ENCODE measurements at regions not wholly inside any gene's neighbourhood (a gene's known extent, or its start where the extent isn't known, plus 50 kb on each side); places are given as distances from the start of the nearest gene placed in this dataset.

DNA sequence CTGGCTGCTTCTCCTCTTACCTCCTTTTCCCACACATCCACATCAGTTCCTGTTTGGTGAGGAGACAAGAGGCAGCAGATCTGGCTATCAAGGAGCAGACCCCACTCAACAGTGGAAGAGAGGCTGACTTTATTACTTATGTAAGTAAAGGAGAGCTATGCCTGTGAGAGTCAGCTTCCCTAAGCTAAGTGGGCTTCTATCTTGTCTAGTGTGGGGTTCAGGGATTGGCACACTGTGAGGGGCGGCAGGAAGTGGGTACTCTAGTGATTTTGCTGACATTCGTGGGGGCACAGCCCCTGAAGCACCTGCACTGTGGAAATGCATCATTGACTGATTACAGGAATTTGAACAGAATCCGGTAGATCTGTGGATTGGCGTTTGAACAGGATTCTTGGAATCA is 163.5 kb upstream of the IRX1 start:
- POLR2A ChIA-PET: no interaction called here
- Mint-ChIP-seq H3K27ac (no peak overlapping the region), H3K36me3 (no peaks in the 10 kb centered on the region), H3K4me3 (no peak overlapping the region), H3K9me3 (peaks cover 3% of the 10 kb centered on the region), H3K4me1 (0 out of 2 replicates have a peak, but pooled peaks cover 3% of the 10 kb centered on the region), H3K27me3 (ENCODE audit: low read depth) (no peaks in the 10 kb centered on the region; the same call in 1 of the 2 replicates)
- CTCF ChIA-PET: no interaction called here
- ATAC-seq: no peak
- no peak for DNase-seq (ENCODE audit: low spot score)
- no peak for TF ChIP-seq SP1 (CRISPR knock-in tag; conservative IDR thresholded peaks at IDR 0.05)
- TF ChIP-seq CBFB (CRISPR knock-in tag; IDR thresholded peaks at IDR 0.05; ENCODE audit: low read depth): no peak
- TF ChIP-seq, protein P1, sequence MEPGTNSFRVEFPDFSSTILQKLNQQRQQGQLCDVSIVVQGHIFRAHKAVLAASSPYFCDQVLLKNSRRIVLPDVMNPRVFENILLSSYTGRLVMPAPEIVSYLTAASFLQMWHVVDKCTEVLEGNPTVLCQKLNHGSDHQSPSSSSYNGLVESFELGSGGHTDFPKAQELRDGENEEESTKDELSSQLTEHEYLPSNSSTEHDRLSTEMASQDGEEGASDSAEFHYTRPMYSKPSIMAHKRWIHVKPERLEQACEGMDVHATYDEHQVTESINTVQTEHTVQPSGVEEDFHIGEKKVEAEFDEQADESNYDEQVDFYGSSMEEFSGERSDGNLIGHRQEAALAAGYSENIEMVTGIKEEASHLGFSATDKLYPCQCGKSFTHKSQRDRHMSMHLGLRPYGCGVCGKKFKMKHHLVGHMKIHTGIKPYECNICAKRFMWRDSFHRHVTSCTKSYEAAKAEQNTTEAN (CRISPR knock-in tag; IDR thresholded peaks at IDR 0.05): no peak
- no peak for TF ChIP-seq OVOL2 (CRISPR knock-in tag; IDR thresholded peaks at IDR 0.05; ENCODE audit: borderline replicate concordance)
- no peak for TF ChIP-seq SOX15 (CRISPR knock-in tag; IDR thresholded peaks at IDR 0.05)
- TF ChIP-seq ZBTB21 (CRISPR knock-in tag; IDR thresholded peaks at IDR 0.05; ENCODE audit: borderline replicate concordance): no peak
- TF ChIP-seq NFATC4 (CRISPR knock-in tag; IDR thresholded peaks at IDR 0.05): no peak
- TF ChIP-seq, protein P2, sequence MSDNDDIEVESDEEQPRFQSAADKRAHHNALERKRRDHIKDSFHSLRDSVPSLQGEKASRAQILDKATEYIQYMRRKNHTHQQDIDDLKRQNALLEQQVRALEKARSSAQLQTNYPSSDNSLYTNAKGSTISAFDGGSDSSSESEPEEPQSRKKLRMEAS (CRISPR knock-in tag; IDR thresholded peaks at IDR 0.05): no peak
- TF ChIP-seq TEAD1 (CRISPR knock-in tag; IDR thresholded peaks at IDR 0.05): no peak
- TF ChIP-seq IRF2 (CRISPR knock-in tag; IDR thresholded peaks at IDR 0.05; ENCODE audit: borderline replicate concordance, low read depth): no peak
- TF ChIP-seq, protein P3, sequence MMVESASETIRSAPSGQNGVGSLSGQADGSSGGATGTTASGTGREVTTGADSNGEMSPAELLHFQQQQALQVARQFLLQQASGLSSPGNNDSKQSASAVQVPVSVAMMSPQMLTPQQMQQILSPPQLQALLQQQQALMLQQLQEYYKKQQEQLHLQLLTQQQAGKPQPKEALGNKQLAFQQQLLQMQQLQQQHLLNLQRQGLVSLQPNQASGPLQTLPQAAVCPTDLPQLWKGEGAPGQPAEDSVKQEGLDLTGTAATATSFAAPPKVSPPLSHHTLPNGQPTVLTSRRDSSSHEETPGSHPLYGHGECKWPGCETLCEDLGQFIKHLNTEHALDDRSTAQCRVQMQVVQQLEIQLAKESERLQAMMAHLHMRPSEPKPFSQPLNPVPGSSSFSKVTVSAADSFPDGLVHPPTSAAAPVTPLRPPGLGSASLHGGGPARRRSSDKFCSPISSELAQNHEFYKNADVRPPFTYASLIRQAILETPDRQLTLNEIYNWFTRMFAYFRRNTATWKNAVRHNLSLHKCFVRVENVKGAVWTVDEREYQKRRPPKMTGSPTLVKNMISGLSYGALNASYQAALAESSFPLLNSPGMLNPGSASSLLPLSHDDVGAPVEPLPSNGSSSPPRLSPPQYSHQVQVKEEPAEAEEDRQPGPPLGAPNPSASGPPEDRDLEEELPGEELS (CRISPR knock-in tag; IDR thresholded peaks at IDR 0.05): no peak

DNA sequence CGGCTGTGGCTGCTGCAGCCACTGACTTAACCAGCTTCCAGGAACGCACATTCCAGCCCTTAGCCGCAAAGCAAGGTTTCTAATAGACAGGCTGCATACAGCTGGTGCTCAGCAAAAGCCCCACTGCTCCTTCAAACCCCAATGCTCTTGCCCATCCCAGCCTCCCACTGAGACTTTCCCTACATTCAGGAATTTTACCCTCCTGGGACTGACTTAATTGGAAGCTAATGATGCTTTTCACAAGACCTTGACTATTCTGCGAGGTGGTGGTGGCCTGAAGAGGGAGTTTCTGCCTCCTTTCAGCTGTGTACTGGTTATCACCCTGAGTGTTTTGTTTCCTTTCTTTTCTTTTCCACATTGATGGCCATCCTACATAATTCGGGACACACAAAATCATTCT is 164.9 kb upstream of the IRX1 start:
- CTCF ChIA-PET: interaction anchor here (1.4 to 1.8 kb wide), 2 partner anchors 13 to 233 kb away, joined by 3 to 5 read pairs; no protein-coding TSS in a partner anchor
- H3K36me3 Mint-ChIP-seq: no peaks in the 10 kb centered on the region
- no peak overlapping the region for H3K4me3 Mint-ChIP-seq
- no peaks in the 10 kb centered on the region; the same call in 1 of the 2 replicates for H3K27me3 Mint-ChIP-seq (ENCODE audit: low read depth)
- TF ChIP-seq MYBL2 (CRISPR knock-in tag; IDR thresholded peaks at IDR 0.05): no peak
- TF ChIP-seq, protein P4, sequence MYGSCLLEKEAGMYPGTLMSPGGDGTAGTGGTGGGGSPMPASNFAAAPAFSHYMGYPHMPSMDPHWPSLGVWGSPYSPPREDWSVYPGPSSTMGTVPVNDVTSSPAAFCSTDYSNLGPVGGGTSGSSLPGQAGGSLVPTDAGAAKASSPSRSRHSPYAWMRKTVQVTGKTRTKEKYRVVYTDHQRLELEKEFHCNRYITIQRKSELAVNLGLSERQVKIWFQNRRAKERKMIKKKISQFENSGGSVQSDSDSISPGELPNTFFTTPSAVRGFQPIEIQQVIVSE (CRISPR knock-in tag; IDR thresholded peaks at IDR 0.05; ENCODE audit: borderline replicate concordance): no peak
- TF ChIP-seq, protein P5, sequence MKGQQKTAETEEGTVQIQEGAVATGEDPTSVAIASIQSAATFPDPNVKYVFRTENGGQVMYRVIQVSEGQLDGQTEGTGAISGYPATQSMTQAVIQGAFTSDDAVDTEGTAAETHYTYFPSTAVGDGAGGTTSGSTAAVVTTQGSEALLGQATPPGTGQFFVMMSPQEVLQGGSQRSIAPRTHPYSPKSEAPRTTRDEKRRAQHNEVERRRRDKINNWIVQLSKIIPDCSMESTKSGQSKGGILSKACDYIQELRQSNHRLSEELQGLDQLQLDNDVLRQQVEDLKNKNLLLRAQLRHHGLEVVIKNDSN (CRISPR knock-in tag; IDR thresholded peaks at IDR 0.05): no peak
- ATAC-seq: no peak
- POLR2A ChIA-PET: interaction anchor here (0.7 to 1.1 kb wide), 2 partner anchors 49 to 285 kb away, joined by 3 read pairs; no protein-coding TSS in a partner anchor
- H3K9me3 Mint-ChIP-seq: no peaks in the 10 kb centered on the region
- H3K4me1 Mint-ChIP-seq: 0 out of 2 replicates have a peak, but pooled peaks cover 3% of the 10 kb centered on the region
- no peak for DNase-seq (ENCODE audit: low spot score)
- no peak overlapping the region for H3K27ac Mint-ChIP-seq

DNA sequence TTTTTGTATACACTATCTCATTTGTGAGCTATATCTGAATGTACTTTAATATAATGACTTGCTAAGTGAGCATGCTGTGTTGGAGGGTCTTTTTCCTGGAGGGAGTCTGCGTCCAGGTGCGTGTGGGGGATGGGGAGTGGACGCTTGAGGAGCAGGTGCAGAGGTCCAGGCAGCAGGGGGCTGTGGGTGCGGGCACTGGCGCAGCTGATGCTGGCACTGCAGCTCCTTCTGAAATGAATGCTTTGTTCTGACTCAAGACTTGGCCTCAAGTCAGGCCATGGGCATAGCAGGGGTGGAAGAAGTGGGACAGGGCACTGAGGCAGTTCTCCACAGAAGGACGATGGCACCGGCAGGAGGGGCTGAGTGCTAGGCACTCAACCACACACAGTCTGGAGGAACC is 165.7 kb upstream of the IRX1 start:
- 0 out of 2 replicates have a peak, but pooled peaks cover 3% of the 10 kb centered on the region for H3K4me1 Mint-ChIP-seq
- DNase-seq (ENCODE audit: low spot score): no peak
- POLR2A ChIA-PET: interaction anchor here (1.1 kb wide), 1 partner anchor 285 kb away, joined by 3 read pairs; no protein-coding TSS in a partner anchor
- no peak overlapping the region for H3K4me3 Mint-ChIP-seq
- CTCF ChIA-PET: interaction anchor here (1.8 kb wide), 1 partner anchor 13 kb away, joined by 5 read pairs; no protein-coding TSS in a partner anchor
- H3K36me3 Mint-ChIP-seq: no peaks in the 10 kb centered on the region
- H3K27me3 Mint-ChIP-seq (ENCODE audit: low read depth): no peaks in the 10 kb centered on the region; the same call in 1 of the 2 replicates
- H3K9me3 Mint-ChIP-seq: no peaks in the 10 kb centered on the region
- no peak for ATAC-seq
- no peak overlapping the region for H3K27ac Mint-ChIP-seq
- TF ChIP-seq, protein P6, sequence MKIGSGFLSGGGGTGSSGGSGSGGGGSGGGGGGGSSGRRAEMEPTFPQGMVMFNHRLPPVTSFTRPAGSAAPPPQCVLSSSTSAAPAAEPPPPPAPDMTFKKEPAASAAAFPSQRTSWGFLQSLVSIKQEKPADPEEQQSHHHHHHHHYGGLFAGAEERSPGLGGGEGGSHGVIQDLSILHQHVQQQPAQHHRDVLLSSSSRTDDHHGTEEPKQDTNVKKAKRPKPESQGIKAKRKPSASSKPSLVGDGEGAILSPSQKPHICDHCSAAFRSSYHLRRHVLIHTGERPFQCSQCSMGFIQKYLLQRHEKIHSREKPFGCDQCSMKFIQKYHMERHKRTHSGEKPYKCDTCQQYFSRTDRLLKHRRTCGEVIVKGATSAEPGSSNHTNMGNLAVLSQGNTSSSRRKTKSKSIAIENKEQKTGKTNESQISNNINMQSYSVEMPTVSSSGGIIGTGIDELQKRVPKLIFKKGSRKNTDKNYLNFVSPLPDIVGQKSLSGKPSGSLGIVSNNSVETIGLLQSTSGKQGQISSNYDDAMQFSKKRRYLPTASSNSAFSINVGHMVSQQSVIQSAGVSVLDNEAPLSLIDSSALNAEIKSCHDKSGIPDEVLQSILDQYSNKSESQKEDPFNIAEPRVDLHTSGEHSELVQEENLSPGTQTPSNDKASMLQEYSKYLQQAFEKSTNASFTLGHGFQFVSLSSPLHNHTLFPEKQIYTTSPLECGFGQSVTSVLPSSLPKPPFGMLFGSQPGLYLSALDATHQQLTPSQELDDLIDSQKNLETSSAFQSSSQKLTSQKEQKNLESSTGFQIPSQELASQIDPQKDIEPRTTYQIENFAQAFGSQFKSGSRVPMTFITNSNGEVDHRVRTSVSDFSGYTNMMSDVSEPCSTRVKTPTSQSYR (CRISPR knock-in tag; IDR thresholded peaks at IDR 0.05): no peak
- no peak for TF ChIP-seq KAT7 (CRISPR knock-in tag; IDR thresholded peaks at IDR 0.05; ENCODE audit: borderline replicate concordance)
- no peak for TF ChIP-seq ZNF671 (CRISPR knock-in tag; IDR thresholded peaks at IDR 0.05)
- TF ChIP-seq, protein P4 (CRISPR knock-in tag; IDR thresholded peaks at IDR 0.05; ENCODE audit: borderline replicate concordance): no peak
- TF ChIP-seq NR1H2 (CRISPR knock-in tag; IDR thresholded peaks at IDR 0.05): no peak
- TF ChIP-seq GRHL2 (CRISPR knock-in tag; IDR thresholded peaks at IDR 0.05; ENCODE audit: insufficient replicate concordance, severe bottlenecking): no peak
- TF ChIP-seq, protein P5 (CRISPR knock-in tag; IDR thresholded peaks at IDR 0.05): no peak
- TF ChIP-seq CBFB (CRISPR knock-in tag; IDR thresholded peaks at IDR 0.05; ENCODE audit: low read depth): no peak

Data from WTC11 (cell line).